ENCODE measurements at regions not wholly inside any gene's neighbourhood (a gene's known extent, or its start where the extent isn't known, plus 50 kb on each side); places are given as distances from the start of the nearest gene placed in this dataset.
A peak's percentile ranks its signal among the peaks of the same experiment; 100 is the strongest.

DNA sequence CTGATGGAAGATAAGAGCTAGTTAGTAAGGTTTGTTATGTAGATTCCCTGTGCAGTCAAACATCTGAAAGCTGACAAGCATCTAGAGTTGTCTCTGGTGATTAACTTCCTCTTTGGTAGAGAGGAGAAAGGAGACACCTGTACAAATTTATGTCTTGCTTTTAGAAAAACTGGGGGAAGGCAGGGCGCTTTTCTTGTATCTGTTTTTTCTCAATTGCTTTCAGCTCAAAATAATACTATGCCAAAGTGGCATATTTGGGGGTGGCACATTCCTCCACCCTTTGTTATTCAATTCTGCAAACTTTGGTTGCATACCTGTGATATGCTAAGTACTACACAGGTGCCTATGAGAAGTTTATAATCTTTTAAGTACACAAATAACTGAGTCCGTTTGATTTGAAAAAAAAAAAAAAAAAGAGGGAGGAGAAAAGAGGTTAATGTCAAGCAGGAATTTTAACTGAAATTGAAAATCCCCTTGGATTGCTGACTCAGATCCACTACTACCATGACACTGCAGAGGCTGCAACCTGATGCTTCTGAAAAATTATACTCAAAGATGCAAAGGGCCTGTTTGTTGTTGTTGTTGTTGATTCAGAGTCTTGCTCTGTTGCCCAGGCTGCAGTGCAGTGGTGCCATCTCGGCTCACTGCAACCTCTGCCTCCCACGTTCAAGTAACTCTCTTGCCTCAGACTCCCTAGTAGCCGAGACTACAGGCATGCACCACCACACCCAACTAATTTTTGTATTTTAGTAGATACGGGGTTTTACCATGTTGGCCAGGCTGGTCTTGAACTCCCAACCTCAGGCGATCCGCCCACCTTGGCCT is 164.8 kb upstream of the NBEA start:
- no peaks in the 10 kb centered on the region for H3K4me1 Mint-ChIP-seq
- H3K36me3 Mint-ChIP-seq: no peaks in the 10 kb centered on the region
- H3K27ac Mint-ChIP-seq: no peak overlapping the region
- H3K4me3 Mint-ChIP-seq: no peak overlapping the region
- H3K27me3 Mint-ChIP-seq: peaks cover 0 to 5% (median 1%) of the 10 kb centered on the region in 5 donors
- ATAC-seq (no peak), DNase-seq (no peak)
- POLR2A ChIA-PET: no interaction called here
- H3K9me3 Mint-ChIP-seq: peaks cover 0 to 9% (median 0%) of the 10 kb centered on the region in 9 donors

DNA sequence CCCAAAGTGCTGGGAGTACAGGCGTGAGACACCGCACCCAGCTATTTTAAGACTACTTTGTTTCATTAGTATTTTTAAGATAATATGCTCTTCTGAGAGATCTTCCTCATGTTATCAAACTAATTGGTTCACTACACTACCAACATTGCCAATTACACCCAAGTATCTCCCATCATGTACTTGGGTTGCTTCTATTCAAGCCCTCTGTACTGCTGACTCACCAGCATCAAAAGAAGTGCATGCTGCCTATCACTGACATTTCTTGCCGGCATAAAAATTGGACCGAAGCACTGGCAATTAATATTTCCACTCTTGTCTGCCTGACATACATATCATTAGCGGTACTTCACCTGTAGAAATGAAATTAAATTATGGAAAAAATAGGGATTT is 164.2 kb upstream of the NBEA start:
- H3K27ac Mint-ChIP-seq: no peak overlapping the region
- DNase-seq (no peak), ATAC-seq (no peak)
- H3K9me3 Mint-ChIP-seq: peaks cover 0 to 10% (median 0%) of the 10 kb centered on the region in 9 donors
- no peaks in the 10 kb centered on the region for H3K36me3 Mint-ChIP-seq
- peaks cover 0 to 6% (median 0%) of the 10 kb centered on the region in 5 donors for H3K27me3 Mint-ChIP-seq
- no peak overlapping the region for H3K4me3 Mint-ChIP-seq
- H3K4me1 Mint-ChIP-seq: no peaks in the 10 kb centered on the region
- POLR2A ChIA-PET: no interaction called here

DNA sequence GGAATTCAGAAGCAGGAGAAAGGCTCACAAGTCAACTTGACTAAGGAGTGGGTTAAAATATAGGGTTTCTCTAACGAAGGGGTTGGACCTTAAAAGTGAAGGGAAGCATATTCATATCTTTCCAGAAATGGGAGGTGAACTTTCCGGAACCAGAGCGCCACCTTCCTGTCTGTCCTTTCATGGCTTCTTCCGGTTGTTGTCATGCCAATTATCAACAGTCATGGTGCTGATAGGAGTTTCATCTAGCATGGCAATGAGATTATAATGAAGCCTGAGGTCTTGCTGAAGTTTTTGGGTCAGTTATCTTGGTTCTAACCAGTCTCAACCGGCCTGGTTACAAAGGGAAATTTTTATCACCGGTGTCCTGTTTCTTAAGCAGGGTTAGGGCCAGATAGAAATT is 162.9 kb upstream of the NBEA start:
- Mint-ChIP-seq H3K27ac (no peak overlapping the region), H3K9me3 (peaks cover 0 to 14% (median 3%) of the 10 kb centered on the region in 9 donors), H3K27me3 (peaks cover 0 to 8% (median 0%) of the 10 kb centered on the region in 5 donors), H3K36me3 (peaks cover 0 to 5% (median 0%) of the 10 kb centered on the region in 3 donors), H3K4me3 (no peak overlapping the region), H3K4me1 (no peaks in the 10 kb centered on the region)
- POLR2A ChIA-PET: no interaction called here
- DNase-seq (no peak), ATAC-seq (no peak)

DNA sequence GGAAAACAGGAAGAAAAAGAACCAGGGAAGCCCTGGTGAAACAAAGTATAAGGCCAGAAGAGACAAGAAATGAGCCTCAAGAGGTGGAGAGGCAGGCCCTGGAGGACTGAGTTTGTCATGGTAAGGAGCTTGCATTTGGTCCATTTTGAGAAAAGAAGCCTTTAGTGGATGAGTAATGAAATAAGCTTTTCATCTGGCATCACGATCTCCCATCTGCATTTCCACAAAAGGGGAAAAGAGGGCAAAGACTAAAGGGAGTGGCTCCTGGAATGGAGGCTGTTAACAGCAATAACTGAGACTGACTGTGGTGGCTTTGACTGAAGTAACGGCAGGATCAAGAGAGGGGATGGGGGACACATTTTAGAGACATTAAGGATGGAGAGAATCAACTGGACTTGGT is 148.8 kb upstream of the NBEA start:
- Mint-ChIP-seq H3K27ac (no peak overlapping the region), H3K9me3 (peaks cover 0 to 22% (median 3%) of the 10 kb centered on the region in 9 donors), H3K4me3 (no peak overlapping the region), H3K4me1 (no peaks in the 10 kb centered on the region), H3K27me3 (peaks cover 0 to 9% (median 0%) of the 10 kb centered on the region in 5 donors), H3K36me3 (no peaks in the 10 kb centered on the region)
- POLR2A ChIA-PET: no interaction called here
- no peak for ATAC-seq
- no peak for DNase-seq

DNA sequence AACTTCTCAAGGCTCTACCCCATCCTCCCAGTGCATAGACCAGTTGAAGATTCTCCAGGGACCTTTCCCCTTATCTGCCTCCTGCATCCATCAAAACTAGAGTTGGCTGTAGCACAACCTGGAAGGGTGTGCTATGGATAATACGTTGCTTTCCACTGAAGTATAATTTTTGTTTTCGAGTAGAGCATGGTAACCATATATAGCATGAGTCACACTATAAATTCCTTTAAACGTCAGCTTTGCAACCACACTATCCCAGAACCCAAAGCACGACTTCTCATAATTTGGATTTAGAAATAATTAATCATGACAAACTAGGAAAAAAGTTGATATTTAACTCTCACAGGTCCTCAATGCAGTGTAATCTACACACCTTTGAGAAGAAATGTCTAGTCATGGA is 138.3 kb upstream of the NBEA start:
- no peak overlapping the region for H3K27ac Mint-ChIP-seq
- POLR2A ChIA-PET: interaction anchor here (0.7 kb wide), 1 partner anchor 451 kb away, joined by 3 read pairs; no protein-coding TSS in a partner anchor
- H3K4me1 Mint-ChIP-seq: no peaks in the 10 kb centered on the region
- peaks cover 0 to 26% (median 5%) of the 10 kb centered on the region in 5 donors for H3K27me3 Mint-ChIP-seq
- H3K36me3 Mint-ChIP-seq: no peaks in the 10 kb centered on the region
- peaks cover 0 to 7% (median 0%) of the 10 kb centered on the region in 9 donors for H3K9me3 Mint-ChIP-seq
- no peak for ATAC-seq
- no peak for DNase-seq
- H3K4me3 Mint-ChIP-seq: no peak overlapping the region

DNA sequence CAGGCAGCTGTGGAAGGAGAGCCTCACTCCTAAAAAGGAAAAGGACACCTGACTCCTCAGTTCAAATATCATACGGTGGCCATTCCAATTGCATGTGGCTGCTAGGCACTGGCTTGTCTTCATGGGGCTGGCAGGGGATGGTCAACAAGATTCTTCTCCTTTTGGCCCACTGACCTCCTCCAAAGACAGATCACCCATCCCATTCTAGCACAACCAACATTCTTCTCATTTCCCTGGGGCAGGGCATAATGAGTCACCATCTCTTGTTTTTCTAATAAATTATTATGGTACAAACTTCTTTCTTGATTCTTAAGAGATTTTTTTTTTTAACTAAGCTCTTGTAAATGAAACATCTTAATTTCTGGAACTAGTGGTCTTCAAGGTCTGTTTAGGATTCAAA is 136.7 kb upstream of the NBEA start:
- Mint-ChIP-seq H3K4me3 (no peak overlapping the region), H3K4me1 (no peaks in the 10 kb centered on the region), H3K9me3 (peaks cover 0 to 7% (median 0%) of the 10 kb centered on the region in 9 donors), H3K27ac (no peak overlapping the region), H3K27me3 (peaks cover 0 to 26% (median 4%) of the 10 kb centered on the region in 5 donors), H3K36me3 (no peaks in the 10 kb centered on the region)
- no peak for DNase-seq
- no peak for ATAC-seq
- POLR2A ChIA-PET: no interaction called here

DNA sequence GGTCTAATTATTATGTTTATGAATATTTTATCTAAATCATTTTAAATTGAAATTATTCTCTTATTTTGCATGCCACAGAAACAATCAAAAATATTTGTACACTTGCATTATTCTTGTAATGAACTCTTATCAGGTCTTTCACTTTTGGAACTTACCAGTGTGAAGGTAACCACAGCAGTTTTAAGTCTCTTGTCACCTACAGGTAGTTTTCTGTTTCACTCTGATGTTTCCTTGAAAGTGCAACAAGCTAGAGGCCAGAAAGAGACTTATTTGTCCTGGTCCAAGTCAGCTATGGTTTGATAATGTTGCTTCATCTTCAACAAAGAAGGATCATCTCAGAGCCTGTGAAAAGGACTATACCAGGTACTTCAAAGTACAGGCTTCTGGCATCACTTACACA is 133.4 kb upstream of the NBEA start:
- peaks cover 5 to 24% (median 14%) of the 10 kb centered on the region in 9 donors for H3K9me3 Mint-ChIP-seq
- H3K36me3 Mint-ChIP-seq: peaks cover 0 to 12% (median 0%) of the 10 kb centered on the region in 3 donors
- DNase-seq (no peak), ATAC-seq (no peak)
- H3K4me3 Mint-ChIP-seq: no peak overlapping the region
- H3K27ac Mint-ChIP-seq: no peak overlapping the region
- no peaks in the 10 kb centered on the region for H3K4me1 Mint-ChIP-seq
- POLR2A ChIA-PET: no interaction called here
- H3K27me3 Mint-ChIP-seq: peaks cover 0 to 2% (median 0%) of the 10 kb centered on the region in 5 donors

DNA sequence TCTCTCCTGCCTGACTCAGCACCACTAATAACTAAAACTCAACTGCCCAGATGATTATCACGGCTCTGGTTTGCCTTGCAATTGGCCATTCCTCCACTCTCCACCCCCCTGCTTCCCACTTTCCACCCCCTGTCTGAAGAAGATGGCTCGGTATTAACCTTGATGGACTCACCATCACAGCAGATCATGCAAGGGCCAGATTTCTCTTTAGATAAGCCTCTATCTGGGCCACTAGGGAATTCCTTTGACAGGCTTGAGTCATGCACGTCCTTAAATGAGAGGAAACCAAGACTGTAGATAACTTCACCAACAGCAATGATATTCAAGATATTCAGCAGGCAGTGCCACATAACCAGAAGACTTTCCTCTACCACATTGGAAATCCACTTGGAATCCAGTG is 131.1 kb upstream of the NBEA start:
- H3K27me3 Mint-ChIP-seq: peaks cover 0 to 3% (median 0%) of the 10 kb centered on the region in 5 donors
- POLR2A ChIA-PET: no interaction called here
- no peak for ATAC-seq
- H3K4me3 Mint-ChIP-seq: no peak overlapping the region
- peak overlapping the region in 1 of 10 donors; percentile 54 for H3K27ac Mint-ChIP-seq
- peaks cover 0 to 12% (median 0%) of the 10 kb centered on the region in 3 donors for H3K36me3 Mint-ChIP-seq
- DNase-seq: no peak
- no peaks in the 10 kb centered on the region for H3K4me1 Mint-ChIP-seq
- peaks cover 5 to 26% (median 14%) of the 10 kb centered on the region in 9 donors for H3K9me3 Mint-ChIP-seq

DNA sequence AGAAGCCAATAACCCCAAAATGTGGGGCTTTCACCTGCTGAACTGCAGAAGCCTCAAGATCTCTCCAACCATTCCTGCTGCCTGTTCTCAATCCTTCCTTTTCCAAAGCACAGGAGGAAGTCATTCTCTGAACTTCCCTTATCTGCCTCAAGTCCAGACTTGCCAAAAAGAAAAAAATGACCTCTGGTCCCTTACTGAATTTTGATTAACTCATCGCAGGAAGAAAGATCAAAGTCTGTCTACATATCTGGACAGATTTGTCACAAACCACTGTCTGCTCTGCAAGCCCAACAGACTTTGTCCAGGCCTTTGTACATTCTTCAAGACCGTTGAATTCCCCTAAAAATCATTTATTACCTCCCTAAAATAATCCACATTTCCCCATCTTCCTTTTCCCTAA is 126.5 kb upstream of the NBEA start:
- Mint-ChIP-seq H3K4me3 (no peak overlapping the region), H3K27me3 (peaks cover 0 to 7% (median 3%) of the 10 kb centered on the region in 5 donors), H3K4me1 (no peaks in the 10 kb centered on the region), H3K27ac (no peak overlapping the region), H3K9me3 (peaks cover 5 to 26% (median 14%) of the 10 kb centered on the region in 9 donors), H3K36me3 (peaks cover 0 to 18% (median 0%) of the 10 kb centered on the region in 3 donors)
- ATAC-seq (no peak), DNase-seq (no peak)
- POLR2A ChIA-PET: no interaction called here

DNA sequence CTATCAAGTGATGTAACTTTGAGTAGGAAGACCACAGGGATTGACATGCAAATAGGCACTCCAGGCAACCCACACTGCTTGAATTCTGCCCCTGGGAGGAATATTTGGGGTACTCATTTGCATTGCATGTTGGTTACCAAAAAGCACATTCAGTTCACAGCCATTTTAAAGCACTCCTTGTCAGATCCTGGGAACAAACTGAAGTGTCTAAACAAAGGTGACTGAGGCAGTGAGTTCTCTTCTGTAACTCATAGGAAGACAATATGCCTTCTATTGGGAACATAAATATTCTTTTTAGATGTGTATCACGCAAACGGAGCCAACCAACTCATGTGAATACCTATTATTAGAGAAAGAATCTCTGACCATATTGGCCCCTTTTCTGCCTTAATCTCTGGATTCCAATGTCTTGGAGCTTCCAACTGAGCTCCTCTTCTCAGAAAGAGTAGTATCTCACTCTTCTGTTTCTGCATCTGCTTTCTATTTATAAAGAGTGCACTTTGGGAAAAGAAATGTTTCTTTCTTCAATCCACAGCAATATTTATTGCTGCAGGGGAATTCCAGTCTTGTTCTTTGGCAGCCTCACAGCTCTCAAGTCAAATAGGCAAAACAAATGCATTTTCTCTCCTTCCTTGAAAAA is 125.7 kb upstream of the NBEA start:
- ATAC-seq: no peak
- no peaks in the 10 kb centered on the region for H3K4me1 Mint-ChIP-seq
- H3K27me3 Mint-ChIP-seq: peaks cover 0 to 11% (median 3%) of the 10 kb centered on the region in 5 donors
- no peak overlapping the region for H3K4me3 Mint-ChIP-seq
- no peak overlapping the region for H3K27ac Mint-ChIP-seq
- H3K9me3 Mint-ChIP-seq: peaks cover 7 to 24% (median 14%) of the 10 kb centered on the region in 9 donors
- POLR2A ChIA-PET: no interaction called here
- H3K36me3 Mint-ChIP-seq: peaks cover 0 to 18% (median 0%) of the 10 kb centered on the region in 3 donors
- no peak for DNase-seq

DNA sequence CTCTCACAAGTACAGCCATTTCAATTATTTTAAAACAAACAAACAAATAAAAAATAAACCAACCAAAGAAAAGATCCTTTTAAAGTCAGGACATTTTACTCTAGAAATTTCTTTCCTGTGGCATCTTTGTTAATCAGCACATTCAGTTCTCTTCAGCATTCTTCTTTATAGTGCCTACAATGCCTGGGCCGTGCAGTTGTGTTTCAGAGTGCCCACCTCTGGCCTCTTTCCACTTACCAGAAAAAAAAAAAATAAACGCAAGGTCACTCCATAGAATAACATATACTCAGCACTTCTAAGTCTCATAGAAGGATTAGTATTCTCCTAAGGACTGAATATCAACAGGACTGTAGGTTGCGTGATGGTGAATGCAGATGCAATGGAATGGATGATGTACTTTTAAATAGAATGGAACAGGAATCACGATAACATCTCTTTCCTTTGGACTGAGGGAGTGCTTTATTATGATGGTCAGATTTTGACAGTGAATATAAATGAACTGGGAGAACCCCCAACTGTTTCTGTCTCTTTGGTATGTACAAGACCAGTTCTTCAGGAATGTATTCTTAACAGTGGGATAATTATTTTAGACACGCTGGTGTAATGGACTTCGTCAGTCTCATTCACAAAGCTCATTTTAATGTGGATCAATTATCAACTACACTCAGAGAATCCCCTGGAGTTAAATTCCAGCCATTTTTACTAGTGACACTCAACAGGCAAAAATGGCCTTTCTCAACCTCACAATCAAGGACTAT is 125.0 kb upstream of the NBEA start:
- Mint-ChIP-seq H3K27ac (no peak overlapping the region), H3K4me3 (no peak overlapping the region), H3K36me3 (peaks cover 0 to 18% (median 0%) of the 10 kb centered on the region in 3 donors), H3K27me3 (peaks cover 0 to 11% (median 3%) of the 10 kb centered on the region in 5 donors), H3K4me1 (no peaks in the 10 kb centered on the region), H3K9me3 (peaks cover 3 to 19% (median 14%) of the 10 kb centered on the region in 9 donors)
- no peak for DNase-seq
- POLR2A ChIA-PET: no interaction called here
- no peak for ATAC-seq

DNA sequence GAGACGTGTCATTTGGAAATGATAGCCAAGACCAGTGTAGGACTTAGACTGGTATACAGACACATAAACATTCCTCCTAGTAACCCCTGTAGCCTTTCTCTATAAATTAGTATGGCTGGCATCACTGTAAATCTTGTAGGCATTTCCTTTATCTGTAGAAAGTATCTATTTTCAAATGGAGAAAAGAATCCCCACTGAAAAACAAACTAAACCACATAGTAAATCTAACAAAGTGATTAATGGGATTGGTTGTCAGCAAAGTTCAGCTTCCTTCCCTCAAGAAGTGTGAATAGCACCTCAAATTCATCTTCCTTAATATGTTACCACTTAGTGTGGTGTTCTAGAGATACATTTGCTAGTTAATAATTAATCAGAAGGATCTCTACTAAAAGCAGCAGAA is 119.4 kb upstream of the NBEA start:
- Mint-ChIP-seq H3K4me1 (no peaks in the 10 kb centered on the region), H3K9me3 (peaks cover 0 to 10% (median 0%) of the 10 kb centered on the region in 9 donors), H3K36me3 (peaks cover 0 to 6% (median 0%) of the 10 kb centered on the region in 3 donors), H3K4me3 (no peak overlapping the region), H3K27me3 (peaks cover 0 to 11% (median 2%) of the 10 kb centered on the region in 5 donors), H3K27ac (no peak overlapping the region)
- DNase-seq (no peak), ATAC-seq (no peak)
- POLR2A ChIA-PET: no interaction called here

DNA sequence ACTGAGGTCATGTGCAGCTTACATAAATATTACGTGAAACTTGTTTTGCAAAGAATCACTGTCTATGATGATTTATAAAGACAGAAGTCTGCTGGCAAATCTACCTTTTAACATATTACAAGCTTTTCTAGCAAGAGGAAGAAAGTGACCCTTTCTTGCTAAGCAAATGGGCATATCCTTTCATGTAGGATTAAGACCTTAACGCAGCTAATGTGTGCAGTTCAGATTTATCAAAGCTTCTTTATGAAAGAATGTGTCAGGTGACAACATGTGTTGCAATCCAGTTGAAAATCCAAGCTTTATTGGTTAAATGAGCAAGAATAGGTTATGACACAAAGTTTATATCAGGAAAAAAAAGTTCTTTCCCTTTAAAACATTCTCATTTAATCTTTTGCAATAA is 115.6 kb upstream of the NBEA start:
- Mint-ChIP-seq H3K9me3 (peaks cover 0 to 11% (median 0%) of the 10 kb centered on the region in 9 donors), H3K4me1 (no peaks in the 10 kb centered on the region), H3K27ac (no peak overlapping the region), H3K27me3 (peaks cover 0 to 4% (median 1%) of the 10 kb centered on the region in 5 donors), H3K36me3 (no peaks in the 10 kb centered on the region), H3K4me3 (no peak overlapping the region)
- POLR2A ChIA-PET: no interaction called here
- no peak for ATAC-seq
- no peak for DNase-seq

All from naive thymus-derived CD8-positive, alpha-beta T cell (primary cell).